ENCODE measurements at regions not wholly inside any gene's neighbourhood (a gene's known extent, or its start where the extent isn't known, plus 50 kb on each side); places are given as distances from the start of the nearest gene placed in this dataset.

DNA sequence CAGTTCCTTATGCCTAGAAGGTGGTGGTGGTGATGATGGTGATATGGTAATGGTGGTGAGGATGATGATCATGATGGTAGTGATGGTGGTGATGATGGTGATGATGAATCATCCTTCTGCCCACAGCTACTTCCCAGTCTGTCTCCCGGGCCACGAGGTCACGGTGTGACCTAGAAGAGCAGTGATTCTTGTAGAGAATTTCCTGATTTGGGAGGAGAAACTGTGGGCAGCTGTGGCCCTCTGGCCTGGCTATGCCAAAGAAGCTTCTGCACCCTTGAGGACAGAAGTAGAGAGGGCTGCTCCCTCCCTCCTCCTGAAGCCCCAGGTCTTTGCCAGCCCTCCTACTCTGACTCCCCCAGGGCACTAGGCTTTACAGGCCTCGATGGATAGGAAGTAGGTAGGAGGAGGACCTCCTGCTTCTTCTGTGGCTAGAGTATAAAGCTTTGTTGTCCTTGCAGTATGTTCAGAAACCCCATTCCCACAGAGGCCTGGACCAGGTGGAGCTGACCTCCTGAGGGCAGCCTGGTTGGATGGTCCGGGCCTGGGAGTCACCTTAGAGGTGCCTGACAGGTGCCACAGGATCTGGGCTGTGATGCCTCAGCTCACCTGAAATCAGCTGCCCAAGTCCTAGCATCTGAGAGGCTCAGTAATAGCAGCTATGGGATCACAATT is 57.9 kb upstream of the EPAS1 start:
- DNase-seq, result peak; percentile 14

DNA sequence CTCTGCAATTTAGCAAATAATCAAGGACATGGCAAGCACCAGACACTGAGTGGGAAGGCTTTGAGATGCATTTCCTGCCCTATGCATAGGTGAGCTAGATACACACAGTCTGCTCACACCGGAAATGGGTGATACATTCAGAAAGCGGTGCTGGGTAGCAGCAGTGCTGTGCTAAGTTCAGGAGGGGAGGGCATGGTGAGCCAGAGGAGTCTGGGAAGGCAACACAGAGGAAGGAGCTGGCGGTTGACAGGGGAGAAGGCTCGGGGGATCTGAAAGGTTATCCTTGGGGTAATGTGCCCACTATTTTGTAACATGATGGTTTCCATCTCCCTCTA is 57.4 kb upstream of the EPAS1 start:
- DNase-seq, result peak; percentile 34

DNA sequence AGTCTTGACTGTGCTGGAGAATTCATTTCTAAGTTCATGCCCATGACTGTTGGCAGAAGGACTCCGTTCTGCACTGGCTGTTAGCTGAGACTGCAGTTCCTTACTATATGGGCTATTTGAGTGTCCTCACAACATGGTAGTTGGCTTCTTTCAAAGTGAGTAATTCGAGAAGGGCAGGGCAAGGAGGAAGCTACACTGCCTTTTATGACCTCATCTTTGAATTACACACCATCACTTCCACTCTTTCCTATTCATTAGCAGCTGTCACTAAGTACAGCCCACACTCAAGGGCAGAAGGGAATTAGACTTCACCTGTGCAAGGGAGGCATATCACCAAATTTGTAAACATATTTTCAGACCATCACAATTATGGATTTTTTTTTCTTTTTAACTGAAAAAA is 55.9 kb upstream of the EPAS1 start:
- no peak for DNase-seq

DNA sequence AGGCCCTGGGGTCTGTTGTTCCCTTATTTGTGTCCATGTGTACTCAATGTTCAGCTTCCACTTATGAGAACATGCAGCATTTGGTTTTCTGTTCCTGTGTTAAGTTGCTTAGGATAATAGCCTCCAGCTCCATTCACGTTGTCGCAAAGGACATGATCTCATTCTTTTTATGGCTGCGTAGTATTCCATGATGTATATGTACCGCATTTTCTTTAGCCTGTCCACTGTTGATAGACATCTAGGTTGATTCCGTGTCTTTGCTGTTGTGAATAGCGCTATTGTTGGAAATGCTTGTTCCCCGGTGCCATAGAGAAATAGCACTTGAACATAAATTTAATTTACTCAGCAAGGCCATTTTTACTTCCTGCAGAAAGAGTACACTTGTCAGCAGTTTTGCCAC is 51.3 kb upstream of the EPAS1 start:
- DNase-seq, result no peak

DNA sequence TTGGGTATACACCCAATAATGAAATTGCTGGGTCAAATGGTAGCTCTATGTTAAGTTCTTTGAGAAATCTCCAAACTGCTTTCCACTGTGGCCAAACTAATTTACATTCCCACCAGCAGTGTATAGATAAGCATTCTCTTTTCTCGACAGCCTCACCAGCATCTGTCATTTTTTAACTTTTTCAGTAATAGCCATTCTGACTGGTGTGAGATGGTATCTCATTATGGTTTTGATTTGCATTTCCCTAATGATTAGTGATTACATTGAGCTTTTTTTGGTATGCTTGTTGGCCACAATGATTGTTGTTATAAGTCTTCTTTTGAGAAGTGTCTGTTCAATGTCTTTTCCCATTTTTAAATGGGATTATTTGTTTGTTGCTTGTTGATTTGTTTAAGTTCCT is 50.4 kb upstream of the EPAS1 start:
- no peak for DNase-seq

All from CD4-positive, alpha-beta T cell treated with Interferon gamma for 1 hour (primary cell).